ENCODE measurements at regions not wholly inside any gene's neighbourhood (a gene's known extent, or its start where the extent isn't known, plus 50 kb on each side); places are given as distances from the start of the nearest gene placed in this dataset.
"Not testable (repeated sequence)": the region's sequence is repeated elsewhere in the genome, so short reads cannot be mapped to it uniquely, and the experiment has no call there.

DNA sequence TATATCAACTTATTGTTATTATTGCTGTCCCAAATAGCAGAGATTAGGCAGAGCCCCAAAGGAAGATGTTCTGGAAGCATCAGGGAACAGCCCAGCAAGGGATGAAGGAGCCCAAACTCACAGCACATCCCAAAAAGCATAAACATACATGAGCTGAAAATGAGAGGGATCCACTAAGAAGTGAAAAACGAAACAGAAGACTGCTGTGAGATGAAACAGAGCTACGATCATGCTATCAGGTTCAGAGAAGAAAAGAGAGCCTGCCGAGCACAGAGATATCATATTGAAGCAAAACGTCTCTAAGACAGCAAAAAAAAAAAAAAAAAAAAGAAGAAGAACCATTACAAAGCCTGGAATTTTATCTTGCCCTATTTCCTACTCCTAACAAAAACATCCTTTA lies 127.3 kb downstream of the ZNF608 start:
- no peak for DNase-seq (ENCODE audit: low spot score)

DNA sequence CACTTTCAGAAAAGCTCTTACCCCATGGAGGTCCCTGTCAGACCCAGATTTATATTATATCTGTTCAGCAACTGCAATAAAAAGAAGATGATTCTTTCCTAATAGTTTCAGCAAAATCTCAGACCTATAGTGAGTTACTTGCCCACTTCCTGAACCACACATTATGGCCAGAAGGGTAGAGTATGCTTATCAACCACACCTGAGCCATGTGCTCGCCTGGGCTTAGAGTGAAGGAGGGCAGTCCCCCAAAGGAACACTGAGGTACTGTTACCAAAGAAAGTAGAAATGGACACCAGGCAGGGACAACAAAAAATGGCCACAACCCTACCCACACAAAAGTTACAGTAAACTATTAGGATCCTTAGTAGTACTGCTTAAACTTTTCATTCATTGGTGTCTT lies 128.7 kb downstream of the ZNF608 start:
- no peak for DNase-seq (ENCODE audit: low spot score)

DNA sequence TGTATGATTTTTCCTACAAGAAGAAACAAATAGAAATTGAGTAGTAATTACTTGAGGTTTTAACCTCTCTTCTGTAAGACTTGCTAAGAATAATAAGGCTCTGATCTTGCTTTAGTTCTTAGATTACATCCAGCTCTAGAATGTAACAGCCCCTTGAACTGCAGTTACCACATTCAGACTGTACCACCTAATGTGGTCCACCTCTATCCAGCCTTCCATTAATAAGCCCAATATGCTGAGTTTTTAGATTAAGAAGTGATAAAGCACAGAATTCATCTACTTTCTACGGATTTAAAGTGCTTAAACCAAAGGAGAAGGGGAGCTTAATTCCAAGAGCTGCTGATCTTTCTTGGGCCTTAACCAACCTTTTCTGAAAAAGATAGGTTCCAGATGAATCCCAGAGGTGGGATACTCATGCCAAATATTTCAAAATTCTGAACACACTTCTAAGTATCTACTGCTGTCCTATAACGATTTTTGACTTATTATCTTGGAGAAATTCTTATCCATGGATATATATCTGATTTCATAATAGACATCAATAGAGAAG lies 131.5 kb downstream of the ZNF608 start:
- DNase-seq (ENCODE audit: low spot score), result no peak

DNA sequence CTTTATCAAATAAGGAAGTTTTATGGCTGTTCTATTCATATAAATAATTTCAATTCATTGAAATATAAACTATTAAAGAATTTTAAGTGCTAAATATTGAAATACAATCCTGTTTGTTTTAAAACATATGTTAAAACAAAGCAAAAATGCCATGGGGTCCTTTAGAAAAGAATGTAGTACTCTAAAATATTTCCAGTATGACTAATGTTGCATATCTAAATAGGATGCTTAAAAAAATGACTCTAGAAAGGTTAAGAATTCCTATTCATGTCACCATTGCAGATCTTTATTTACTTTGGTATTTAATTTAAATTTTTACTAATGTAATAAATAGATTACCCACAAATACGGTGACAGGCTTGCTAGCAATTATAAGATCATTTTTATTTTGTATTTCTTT lies 132.3 kb downstream of the ZNF608 start:
- no peak for DNase-seq (ENCODE audit: low spot score)

DNA sequence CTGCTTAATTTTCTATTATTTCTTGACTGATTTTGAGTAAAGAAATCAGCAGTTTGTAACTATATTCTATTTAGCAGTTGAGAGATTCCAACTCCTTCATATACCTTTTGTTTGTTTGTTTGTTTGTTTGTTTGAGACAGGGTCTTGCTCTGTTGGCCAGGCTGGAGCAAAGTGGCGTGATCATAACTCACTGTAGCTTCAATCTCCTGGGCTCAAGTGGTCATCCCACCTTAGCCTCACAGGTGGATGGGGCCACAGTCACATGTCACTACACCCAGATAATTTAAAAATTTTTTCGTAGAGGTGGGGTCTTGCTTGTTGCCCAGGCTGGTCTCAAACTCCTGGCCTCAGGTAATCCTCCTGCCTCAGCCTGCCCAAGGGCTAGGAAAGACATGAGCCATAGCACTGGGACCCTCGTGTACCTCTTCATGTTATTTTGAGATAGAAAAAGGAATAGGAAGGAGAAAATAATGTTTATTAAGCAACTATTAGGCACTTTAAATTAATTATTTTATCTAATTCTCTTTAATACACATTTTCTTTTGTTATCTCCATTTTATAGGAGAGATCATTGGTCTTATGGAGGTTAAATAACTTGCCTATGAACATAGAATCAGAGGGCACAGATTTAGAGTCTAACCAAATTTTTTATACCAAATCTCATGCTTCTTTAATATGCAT lies 133.0 kb downstream of the ZNF608 start:
- DNase-seq (ENCODE audit: low spot score), result no peak

DNA sequence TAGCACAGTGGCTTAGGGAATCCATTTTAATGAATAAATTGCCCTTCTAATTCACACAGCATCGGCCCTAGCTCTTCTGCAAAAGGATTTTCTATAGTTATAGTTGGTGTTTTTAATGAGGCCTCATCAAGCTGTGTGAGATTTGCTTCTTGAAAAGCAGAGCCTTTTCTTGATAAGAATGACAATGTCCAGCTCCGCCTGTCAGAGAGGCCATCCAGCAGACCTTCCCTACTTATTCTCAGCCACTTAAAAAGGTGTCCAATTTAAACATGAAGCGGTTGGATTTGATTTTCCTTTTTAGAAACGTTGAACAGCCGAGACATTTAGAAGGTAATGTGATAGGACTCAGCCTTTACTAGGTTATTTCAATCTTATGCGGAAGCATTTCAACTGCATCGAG lies 134.4 kb downstream of the ZNF608 start:
- no peak for DNase-seq (ENCODE audit: low spot score)

DNA sequence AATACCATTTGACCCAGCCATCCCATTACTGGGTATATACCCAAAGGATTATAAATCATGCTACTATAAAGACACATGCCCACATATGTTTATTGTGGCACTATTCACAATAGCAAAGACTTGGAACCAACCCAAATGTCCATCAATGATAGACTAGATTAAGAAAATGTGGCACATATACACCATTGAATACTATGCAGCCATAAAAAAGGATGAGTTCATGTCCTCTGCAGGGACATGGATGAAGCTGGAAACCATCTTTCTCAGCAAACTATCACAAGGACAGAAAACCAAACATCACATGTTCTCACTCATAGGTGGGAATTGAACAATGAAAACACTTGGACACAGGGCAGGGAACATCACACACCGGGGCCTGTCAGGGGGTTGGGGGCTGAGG lies 135.2 kb downstream of the ZNF608 start:
- not testable (repeated sequence) for DNase-seq (ENCODE audit: low spot score)

DNA sequence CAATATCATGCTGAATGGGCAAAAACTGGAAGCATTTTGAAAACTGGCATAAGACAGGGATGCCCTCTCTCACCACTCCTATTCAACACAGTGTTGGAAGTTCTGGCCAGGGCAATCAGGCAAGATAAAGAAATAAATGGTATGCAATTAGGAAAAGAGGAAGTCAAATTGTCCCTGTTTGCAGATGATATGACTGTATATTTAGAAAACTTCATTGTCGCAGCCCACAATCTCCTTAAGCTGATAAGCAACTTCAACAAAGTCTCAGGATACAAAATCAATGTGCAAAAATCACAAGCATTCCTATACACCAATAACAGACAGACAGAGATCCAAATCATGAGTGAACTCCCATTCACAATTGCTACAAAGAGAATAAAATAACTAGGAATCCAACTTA lies 136.8 kb downstream of the ZNF608 start:
- DNase-seq (ENCODE audit: low spot score), result not testable (repeated sequence)

DNA sequence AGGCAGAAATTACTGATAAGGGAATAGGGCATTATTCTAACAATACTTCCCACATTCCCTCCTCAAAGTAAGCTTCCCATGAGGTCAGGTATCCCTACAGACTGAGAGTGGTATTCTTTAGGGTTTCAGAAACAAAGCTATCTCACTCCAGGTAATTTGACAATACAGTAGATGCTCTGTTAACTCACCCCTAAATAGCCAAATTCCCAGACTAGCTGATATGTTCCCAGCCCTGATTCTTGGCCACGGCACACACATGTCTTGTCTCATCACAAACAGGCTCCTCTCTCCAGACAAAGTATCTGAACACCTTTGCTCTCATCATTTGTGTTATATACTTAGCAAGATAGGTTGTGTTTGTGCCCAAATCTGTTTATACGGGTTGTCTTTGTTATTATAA lies 139.9 kb downstream of the ZNF608 start:
- DNase-seq (ENCODE audit: low spot score), result no peak

DNA sequence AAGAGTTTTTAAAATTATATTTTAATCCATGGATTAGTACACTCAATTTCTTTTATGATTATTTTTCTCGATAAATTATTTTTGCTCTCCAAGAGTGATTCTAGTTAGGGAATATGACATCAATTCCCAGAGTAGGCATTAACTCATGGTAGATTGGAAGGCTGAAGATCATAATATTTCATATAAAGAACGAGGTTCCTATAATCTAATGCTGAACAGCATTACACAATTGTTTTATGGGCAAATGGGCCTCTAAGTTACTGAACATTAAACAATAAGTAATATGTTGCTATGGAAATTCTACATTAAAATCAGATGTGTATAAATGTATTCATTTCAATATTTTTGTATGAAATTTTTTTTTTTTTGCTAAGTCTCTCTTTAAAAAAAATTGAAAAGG lies 140.3 kb downstream of the ZNF608 start:
- DNase-seq (ENCODE audit: low spot score), result no peak

DNA sequence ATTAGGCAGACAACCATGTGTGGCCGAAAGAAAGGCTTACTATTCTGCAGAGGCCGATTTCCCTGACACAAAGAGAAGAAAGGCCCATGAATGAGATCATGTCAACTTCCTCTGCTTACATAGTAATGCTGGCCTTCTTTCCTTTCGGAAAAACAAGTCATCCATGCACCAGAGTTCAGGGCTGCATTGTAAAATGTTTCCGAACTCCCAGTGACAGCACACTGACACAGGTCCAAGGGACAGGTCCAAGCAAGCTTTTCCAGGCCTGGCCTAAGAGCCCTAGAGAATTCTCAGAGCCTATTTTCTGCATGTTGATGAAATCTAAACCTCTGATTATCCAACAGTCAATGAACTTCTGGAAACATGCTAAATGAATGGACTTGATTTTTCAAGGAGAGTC lies 140.9 kb downstream of the ZNF608 start:
- peak; percentile 84 for DNase-seq (ENCODE audit: low spot score)

DNA sequence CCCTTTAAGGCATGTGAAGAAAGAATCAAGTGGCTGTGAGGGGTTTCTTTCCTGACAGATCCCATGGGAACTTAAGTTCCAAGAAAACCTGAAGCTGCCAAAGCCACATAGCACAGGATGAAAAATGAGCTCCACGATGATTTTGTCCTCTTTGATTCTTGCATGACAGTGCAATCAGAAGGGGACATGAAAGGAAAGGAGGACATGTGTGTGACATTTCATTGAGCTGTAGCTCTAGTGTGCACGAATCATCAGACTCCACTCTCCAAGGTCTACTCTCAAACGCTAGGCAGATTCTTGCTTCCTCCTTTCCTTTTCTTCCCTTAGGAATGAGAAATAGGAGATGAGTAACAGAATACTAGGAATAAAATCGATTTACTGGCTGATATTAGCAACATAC lies 142.0 kb downstream of the ZNF608 start:
- peak; percentile 38 for DNase-seq (ENCODE audit: low spot score)

DNA sequence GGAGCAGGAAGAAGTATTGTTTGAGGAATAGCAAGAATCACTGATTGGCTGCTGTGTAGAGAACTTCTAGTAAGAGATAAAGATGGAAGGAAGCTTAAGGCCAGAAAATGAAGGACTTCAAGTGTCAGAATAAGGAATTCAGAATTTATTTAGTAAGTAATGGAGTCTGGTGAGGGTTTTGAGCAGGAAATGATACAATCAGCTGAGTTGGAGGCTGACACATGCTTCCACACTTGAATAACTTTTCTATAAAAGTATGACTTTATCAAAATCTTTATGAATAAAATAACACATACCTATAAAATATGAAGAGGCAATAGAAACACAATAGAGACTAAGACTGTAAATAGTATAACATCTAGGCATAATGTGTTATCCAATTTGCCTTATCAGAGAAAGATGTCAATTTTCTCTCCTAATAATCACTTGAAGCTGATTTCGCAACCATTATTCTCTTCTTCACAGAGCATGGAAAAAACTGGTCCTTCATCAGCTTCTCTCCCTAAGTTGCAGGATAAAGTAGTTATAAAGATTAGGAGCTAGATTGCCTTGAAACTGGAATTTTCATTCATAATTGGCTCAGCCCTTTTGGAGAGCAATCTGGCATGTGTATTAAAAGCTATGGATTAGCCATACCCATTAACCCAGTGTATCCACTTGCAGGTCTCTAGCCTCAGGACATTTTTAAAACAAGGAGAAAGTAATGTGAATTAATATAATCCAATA lies 143.4 kb downstream of the ZNF608 start:
- no peak for DNase-seq (ENCODE audit: low spot score)

DNA sequence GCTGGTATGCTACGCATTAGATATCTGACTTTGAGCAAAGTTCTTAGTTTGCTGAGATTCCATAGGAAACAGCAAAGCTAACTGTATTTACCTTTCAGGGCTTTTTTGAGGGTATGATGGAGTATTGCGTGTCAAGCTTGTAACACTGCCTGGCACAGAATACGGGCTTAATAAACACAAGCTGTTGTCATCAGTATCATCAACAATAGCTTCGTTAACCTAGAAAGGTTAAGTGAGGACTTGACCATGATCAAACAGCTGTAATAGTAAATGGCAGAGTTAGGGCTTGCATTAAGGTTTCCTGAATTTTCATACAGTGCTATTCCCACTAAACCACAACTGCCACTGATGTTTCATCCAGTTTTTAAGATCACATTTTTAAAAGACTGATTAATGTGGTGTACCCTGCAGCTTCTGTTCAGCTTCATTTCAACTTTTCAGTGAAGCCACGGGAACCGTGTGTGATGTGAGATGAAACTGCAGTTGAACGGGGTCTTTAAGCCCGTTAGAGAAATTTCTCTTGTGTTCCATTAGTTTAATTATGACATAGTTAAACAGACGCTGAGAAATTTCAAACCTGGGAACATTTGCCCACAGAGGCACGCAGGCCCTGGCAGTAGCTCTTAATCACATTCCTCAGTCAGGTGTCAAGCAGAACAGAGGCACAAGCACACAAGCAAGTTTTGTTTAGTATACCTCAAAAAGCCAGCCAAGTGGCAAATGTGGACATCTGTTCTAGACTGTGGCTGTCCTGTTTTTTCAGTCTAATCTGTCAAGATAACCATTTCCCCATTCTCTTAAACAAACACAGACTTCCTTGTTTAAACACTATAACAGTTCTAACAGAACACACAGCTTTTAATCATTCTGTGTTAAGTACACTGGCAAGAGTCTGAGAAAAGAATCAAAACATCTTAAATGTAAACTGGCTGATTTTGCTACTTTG lies 147.1 kb downstream of the ZNF608 start:
- DNase-seq (ENCODE audit: low spot score), result peak; percentile 94

DNA sequence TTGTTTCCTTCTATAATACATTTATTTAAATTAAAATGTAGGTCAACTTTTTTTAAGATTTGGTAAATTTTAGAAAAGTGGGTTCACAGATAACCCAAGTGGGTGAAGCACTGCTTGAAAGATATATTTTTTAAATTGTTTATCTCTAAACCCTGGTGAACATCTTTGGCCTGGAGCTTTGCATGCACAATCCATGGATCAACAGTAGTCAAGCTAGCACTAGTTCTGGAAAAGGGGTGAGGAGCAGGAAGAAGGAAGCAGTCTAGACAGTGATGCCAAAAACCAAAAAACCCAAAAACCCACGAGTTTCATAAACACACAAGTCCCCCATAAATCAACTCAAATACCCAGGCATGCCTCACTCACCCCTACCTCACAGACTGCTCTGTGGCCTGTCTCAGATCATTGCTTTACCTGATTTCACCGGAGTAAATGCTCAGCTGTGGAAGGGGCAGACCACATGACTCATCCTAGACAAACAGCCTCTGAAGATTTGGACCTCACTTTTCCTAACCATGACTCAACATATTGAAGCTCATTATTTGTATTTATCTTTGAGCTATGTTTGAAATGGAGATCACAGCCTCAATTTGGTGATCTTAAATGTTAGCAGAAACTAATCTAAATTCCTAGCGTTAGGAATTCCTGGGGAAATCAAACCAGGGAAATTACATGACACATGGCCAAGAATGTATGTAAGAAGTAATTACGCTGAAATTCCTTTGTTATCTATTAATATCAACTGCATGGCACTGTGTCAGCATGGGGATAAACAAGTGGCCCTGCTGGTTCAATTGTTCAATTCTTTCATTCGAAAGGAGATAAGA lies 149.6 kb downstream of the ZNF608 start:
- DNase-seq (ENCODE audit: low spot score), result no peak

DNA sequence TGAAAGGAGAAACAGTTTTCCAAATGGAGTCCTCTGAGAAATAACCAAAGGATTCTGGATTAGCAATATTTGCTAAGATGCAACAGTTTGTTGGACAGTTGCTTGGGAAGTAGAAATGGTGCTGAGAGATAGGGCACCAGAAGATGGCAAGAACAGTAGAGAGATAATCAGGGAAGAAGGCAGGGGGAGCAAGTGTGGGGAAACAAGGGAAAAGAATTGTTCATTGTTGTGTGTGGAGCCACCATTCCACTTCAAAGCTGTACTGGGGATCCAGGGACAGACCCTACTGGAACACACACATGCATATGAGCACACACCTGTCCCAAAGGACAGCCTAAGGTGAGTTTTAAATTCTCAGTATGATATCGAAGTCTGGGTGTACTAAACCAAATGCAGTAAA lies 152.5 kb downstream of the ZNF608 start:
- DNase-seq (ENCODE audit: low spot score), result peak; percentile 65

DNA sequence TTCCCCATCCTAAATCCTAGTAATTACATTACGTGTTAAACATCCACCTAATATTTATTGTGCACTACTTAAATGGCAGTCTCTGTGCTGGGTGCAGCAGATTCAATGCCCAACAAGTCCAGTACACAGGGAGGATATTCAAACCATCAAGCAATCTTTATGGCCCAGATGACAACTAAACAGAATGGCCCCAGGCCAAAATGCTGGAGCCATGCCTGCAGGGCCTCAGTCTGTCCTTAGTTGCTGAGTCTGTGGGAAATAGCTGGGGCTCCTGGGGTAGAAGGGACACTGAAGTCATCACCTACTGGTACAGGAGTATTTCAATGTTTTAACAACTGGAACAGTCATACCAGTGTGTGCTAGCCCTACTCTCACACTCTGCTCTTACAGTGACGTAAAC lies 153.5 kb downstream of the ZNF608 start:
- DNase-seq (ENCODE audit: low spot score), result peak; percentile 66

DNA sequence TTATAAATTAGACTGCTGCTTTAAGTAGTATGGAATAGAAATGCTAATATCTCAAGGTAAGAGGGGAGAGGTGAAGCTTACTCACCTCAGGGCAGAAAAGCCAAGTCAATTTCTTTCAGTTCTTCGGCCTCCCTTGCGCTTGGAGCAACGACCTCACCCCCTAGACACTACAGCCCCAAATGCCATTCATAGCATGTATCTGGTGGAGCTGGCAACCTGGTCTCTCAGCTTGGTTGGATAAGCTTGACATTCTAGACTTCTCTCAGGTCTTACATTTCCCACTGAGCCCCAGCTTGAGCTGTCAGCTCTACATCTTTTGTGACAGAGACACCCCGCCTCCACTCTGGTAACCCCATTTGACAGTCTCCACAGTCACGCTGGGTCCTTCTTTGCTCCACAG lies 154.9 kb downstream of the ZNF608 start:
- no peak for DNase-seq (ENCODE audit: low spot score)

DNA sequence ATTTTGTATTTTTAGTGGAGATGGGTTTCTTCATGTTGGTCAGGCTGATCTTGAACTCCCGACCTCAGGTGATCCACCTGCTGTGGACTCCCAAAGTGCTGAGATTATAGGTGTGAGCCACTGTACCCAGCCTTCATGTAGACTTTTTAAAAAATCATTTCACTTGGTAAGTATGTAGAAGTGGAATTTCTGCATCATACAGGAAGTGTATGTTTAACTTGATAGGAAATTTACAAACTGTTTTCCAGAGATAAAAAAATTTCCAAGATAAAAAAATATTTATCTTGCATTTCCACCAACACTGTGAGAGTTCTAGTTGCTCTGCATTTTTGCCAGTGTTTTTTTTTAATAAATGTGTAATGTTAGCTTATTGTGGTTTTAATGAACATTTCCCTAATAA lies 155.8 kb downstream of the ZNF608 start:
- no peak for DNase-seq (ENCODE audit: low spot score)

DNA sequence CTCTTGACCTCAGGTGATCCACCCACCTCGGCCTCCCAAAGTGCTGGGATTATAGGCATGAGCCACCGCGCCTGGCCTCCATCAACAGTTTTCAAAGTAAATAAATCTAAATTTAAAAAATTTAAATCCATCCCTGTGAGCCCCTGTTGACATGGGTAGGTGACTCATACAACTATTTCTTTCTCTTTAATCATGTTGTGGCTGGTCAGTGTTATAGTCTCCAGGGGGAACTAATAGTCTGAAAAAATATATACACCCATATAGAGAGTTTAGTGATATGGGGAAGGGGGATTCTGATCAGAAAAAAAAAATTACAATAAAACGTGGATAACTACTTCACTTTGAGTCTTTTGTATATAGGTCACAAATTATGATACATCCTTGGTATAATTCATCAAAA lies 159.2 kb downstream of the ZNF608 start:
- no peak for DNase-seq (ENCODE audit: low spot score)

DNA sequence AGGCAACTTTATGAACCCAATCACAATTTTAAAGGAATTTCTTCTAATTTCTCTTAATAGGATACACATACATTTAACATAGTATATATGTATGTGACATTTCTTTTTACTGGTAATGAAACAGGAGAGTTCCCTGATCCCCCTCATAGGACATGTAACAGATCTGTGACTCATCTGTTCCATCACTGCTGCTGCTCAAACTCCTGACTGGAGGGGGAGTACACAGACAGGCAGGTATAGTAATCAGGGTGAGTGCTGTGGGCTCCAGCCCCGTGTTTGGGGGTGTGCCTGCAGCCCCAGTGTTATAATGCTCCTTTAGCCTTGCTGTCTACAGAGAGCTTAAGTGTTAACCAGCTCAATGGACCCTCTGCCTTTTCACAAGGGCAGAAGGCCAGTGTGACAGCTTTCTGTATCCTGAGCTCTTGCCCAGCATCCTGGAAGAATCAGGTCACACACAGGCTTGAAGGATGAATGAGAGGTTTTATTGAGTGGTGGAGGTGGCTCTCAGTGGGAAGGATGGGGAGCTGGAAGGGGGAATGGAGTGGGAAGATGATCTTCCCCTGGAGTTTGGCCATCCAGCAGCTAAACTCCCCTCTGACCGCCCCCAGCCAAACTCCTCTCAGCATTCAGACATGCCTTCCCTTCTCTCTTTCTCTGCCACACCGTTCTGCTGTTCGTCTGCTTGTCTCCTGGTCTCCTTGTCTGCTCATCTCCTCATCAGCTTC lies 161.3 kb downstream of the ZNF608 start:
- no peak for DNase-seq (ENCODE audit: low spot score)
